Neural cell (in vitro differentiated cells): ENCODE measurements at regions not wholly inside any gene's neighbourhood (a gene's known extent, or its start where the extent isn't known, plus 50 kb on each side); places are given as distances from the start of the nearest gene placed in this dataset.

Source experiments
- H2AFZ ChIP-seq: fragments of 200-600, 300-800 bp; sonication (generic), shearing (Covaris generic); 2 replicates; pipeline ENCODE4 v1.6.0; 2014; ENCODE audit warnings: low read depth, mild to moderate bottlenecking, antibody characterized with exemption, low read length, moderate library complexity
- H3F3A ChIP-seq: fragments of 200-600 bp; shearing (Covaris generic); 2 replicates; pipeline ENCODE4 v1.6.1; 2016; ENCODE audit warnings: mild to moderate bottlenecking, moderate library complexity, mixed read lengths, antibody characterized with exemption, low read length; ENCODE audit not compliant: insufficient read depth, poor library complexity, severe bottlenecking
- H3K27ac ChIP-seq: fragments of 200-600, 300-800 bp; sonication (generic), shearing (Covaris generic); 2 replicates; pipeline ENCODE4 v1.5.1; 2014; ENCODE audit warnings: mild to moderate bottlenecking, low read length, moderate library complexity
- H3K27me3 ChIP-seq: fragments of 300-800, 200-600 bp; sonication (generic), shearing (Covaris generic); 2 replicates; pipeline ENCODE4 v1.6.0; 2014; ENCODE audit warnings: mild to moderate bottlenecking, low read depth, low read length, moderate library complexity; ENCODE audit not compliant: insufficient read depth
- H3K36me3 ChIP-seq: fragments of 300-800, 200-600 bp; sonication (generic), shearing (Covaris generic); 2 replicates; pipeline ENCODE4 v1.5.1; 2014; ENCODE audit warnings: mild to moderate bottlenecking, antibody characterized with exemption, low read length, moderate library complexity; ENCODE audit not compliant: insufficient read depth
- H3K4me2 ChIP-seq: fragments of 300-800, 200-600 bp; sonication (generic), shearing (Covaris generic); 2 replicates; pipeline ENCODE4 v1.6.0; 2014; ENCODE audit warnings: mild to moderate bottlenecking, low read length
- H3K4me3 ChIP-seq: fragments of 300-800, 200-600 bp; sonication (generic), shearing (Covaris generic); 2 replicates; pipeline ENCODE4 v1.5.1; 2014; ENCODE audit warnings: mild to moderate bottlenecking, low read length, moderate library complexity
- H3K79me2 ChIP-seq: fragments of 200-600 bp; shearing (Covaris generic); replicated peaks from 2 replicates; pipeline ENCODE4 v1.6.0; 2014; ENCODE audit warnings: mild to moderate bottlenecking, low read length, moderate library complexity; ENCODE audit not compliant: insufficient read depth
- H3K9ac ChIP-seq: fragments of 300-800, 200-600 bp; sonication (generic), shearing (Covaris generic); 2 replicates; pipeline ENCODE4 v1.6.1; 2016; ENCODE audit warnings: mild to moderate bottlenecking, low read length, mixed read lengths
- H3K9me2 ChIP-seq: fragments of 200-600 bp; shearing (Covaris generic); 2 replicates; pipeline ENCODE4 v1.6.1; 2016; ENCODE audit warnings: mild to moderate bottlenecking, low read length, mixed read lengths; ENCODE audit not compliant: insufficient read depth
- H3K9me3 ChIP-seq: fragments of 200-600, 300-800 bp; sonication (generic), shearing (Covaris generic); 2 replicates; pipeline ENCODE4 v1.6.1; 2016; ENCODE audit warnings: mild to moderate bottlenecking, mixed run types, low read length, moderate library complexity, mixed read lengths
- H4K20me1 ChIP-seq: fragments of 200-600 bp; shearing (Covaris generic); 2 replicates; pipeline ENCODE4 v1.6.1; 2016; ENCODE audit warnings: mild to moderate bottlenecking, mixed run types; ENCODE audit not compliant: insufficient read depth
- CTCF ChIP-seq: fragments of 450-650 bp; IDR thresholded peaks from 2 replicates; pipeline ENCODE4 v1.5.1; 2014; ENCODE audit warnings: antibody characterized with exemption, mild to moderate bottlenecking, moderate library complexity; ENCODE audit not compliant: poor library complexity, severe bottlenecking
- EP300 ChIP-seq: fragments of 450-650 bp; conservative IDR thresholded peaks from 2 replicates; pipeline ENCODE4 v1.6.1; 2014; ENCODE audit warnings: antibody characterized with exemption, mild to moderate bottlenecking, moderate library complexity; ENCODE audit not compliant: poor library complexity, severe bottlenecking
- EZH2 ChIP-seq: fragments of 200-600, 300-800 bp; shearing (Covaris generic), sonication (generic); IDR thresholded peaks from 2 replicates; pipeline ENCODE4 v1.6.1; 2014; ENCODE audit warnings: antibody characterized with exemption, low read length, borderline replicate concordance, mild to moderate bottlenecking; ENCODE audit not compliant: insufficient read depth, poor library complexity, severe bottlenecking
- MXI1 ChIP-seq: fragments of 450-650 bp; conservative IDR thresholded peaks from 2 replicates; pipeline ENCODE4 v1.6.1; 2014; ENCODE audit warnings: antibody characterized with exemption, mild to moderate bottlenecking; ENCODE audit not compliant: poor library complexity, severe bottlenecking
- POLR2AphosphoS5 ChIP-seq: IDR thresholded peaks from 2 replicates; pipeline ENCODE4 v1.6.1; 2012
- RAD21 ChIP-seq: fragments of 450-650 bp; conservative IDR thresholded peaks from 2 replicates; pipeline ENCODE4 v1.6.1; 2014; ENCODE audit warnings: antibody characterized with exemption, mild to moderate bottlenecking, moderate library complexity
- SMC3 ChIP-seq: fragments of 450-650 bp; conservative IDR thresholded peaks from 2 replicates; pipeline ENCODE4 v1.6.1; 2014; ENCODE audit warnings: antibody characterized with exemption, mild to moderate bottlenecking, moderate library complexity; ENCODE audit not compliant: poor library complexity
- TAF1 ChIP-seq: IDR thresholded peaks from 2 replicates; pipeline ENCODE4 v1.6.1; 2012; ENCODE audit warnings: low read depth
- TF ChIP-seq, protein P1 (sequence below): IDR thresholded peaks from 2 replicates; pipeline ENCODE4 v1.6.1; 2012; ENCODE audit warnings: borderline replicate concordance

GRCh38 chr11:10938650-10939387 lies 81.0 kb upstream of the ZBED5 start:
- no peak overlapping the region for H3K9ac ChIP-seq
- H3K36me3 ChIP-seq: no peaks in the 10 kb centered on the region
- H3K27me3 ChIP-seq: no peaks in the 10 kb centered on the region
- H3K9me3 ChIP-seq: no peaks in the 10 kb centered on the region
- no peak overlapping the region for H3K4me2 ChIP-seq
- H3K79me2 ChIP-seq: no peaks in the 10 kb centered on the region
- H3K27ac ChIP-seq: no peak overlapping the region
- TF ChIP-seq EP300: no peak
- no peak for TF ChIP-seq CTCF
- TF ChIP-seq RAD21: no peak
- no peak for TF ChIP-seq SMC3
- TF ChIP-seq, protein P1, sequence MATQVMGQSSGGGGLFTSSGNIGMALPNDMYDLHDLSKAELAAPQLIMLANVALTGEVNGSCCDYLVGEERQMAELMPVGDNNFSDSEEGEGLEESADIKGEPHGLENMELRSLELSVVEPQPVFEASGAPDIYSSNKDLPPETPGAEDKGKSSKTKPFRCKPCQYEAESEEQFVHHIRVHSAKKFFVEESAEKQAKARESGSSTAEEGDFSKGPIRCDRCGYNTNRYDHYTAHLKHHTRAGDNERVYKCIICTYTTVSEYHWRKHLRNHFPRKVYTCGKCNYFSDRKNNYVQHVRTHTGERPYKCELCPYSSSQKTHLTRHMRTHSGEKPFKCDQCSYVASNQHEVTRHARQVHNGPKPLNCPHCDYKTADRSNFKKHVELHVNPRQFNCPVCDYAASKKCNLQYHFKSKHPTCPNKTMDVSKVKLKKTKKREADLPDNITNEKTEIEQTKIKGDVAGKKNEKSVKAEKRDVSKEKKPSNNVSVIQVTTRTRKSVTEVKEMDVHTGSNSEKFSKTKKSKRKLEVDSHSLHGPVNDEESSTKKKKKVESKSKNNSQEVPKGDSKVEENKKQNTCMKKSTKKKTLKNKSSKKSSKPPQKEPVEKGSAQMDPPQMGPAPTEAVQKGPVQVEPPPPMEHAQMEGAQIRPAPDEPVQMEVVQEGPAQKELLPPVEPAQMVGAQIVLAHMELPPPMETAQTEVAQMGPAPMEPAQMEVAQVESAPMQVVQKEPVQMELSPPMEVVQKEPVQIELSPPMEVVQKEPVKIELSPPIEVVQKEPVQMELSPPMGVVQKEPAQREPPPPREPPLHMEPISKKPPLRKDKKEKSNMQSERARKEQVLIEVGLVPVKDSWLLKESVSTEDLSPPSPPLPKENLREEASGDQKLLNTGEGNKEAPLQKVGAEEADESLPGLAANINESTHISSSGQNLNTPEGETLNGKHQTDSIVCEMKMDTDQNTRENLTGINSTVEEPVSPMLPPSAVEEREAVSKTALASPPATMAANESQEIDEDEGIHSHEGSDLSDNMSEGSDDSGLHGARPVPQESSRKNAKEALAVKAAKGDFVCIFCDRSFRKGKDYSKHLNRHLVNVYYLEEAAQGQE: no peak
- TF ChIP-seq MXI1: no peak
- no peak for TF ChIP-seq EZH2
- TF ChIP-seq TAF1: no peak
- TF ChIP-seq POLR2AphosphoS5: no peak
- H3K9me2 ChIP-seq: no peaks in the 10 kb centered on the region
- H3F3A ChIP-seq: no peaks in the 10 kb centered on the region
- H2AFZ ChIP-seq: no peak overlapping the region
- H4K20me1 ChIP-seq: no peaks in the 10 kb centered on the region
- no peak overlapping the region for H3K4me3 ChIP-seq

DNA sequence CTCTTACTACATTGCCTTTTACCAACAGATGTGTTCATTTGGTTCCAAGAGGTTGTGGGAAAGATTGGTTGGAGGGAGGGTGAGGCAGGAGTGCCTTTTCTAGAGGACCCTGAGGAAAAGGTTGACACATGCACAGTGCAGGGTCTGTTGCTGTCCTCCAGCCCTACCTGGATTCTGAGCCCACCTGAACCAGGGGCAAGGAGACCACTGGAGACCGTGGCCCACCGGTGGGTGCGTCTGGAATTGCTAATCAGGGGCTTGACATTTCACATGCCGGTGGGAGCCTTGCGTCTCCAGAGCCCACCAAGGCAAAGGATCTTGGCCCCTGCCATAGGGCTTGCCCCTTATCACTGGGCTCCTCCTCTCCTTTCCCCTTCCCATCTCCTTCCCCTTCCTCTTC lies 80.4 kb upstream of the ZBED5 start:
- H3F3A ChIP-seq: no peaks in the 10 kb centered on the region
- no peak for TF ChIP-seq EZH2
- TF ChIP-seq SMC3: no peak
- TF ChIP-seq MXI1: no peak
- TF ChIP-seq EP300: no peak
- no peak for TF ChIP-seq RAD21
- no peak for TF ChIP-seq POLR2AphosphoS5
- TF ChIP-seq, protein P1: no peak
- no peak for TF ChIP-seq TAF1

More for the DNA sequence above, 80.4 kb upstream of the ZBED5 start:
- Histone ChIP-seq H3K4me3 (no peak overlapping the region), H3K27ac (no peak overlapping the region), H3K36me3 (no peaks in the 10 kb centered on the region), H2AFZ (no peak overlapping the region), H3K4me2 (no peak overlapping the region), H3K27me3 (no peaks in the 10 kb centered on the region), H4K20me1 (no peaks in the 10 kb centered on the region), H3K9me3 (no peaks in the 10 kb centered on the region), H3K9ac (no peak overlapping the region), H3K9me2 (no peaks in the 10 kb centered on the region), H3K79me2 (no peaks in the 10 kb centered on the region)
